GM21723 (cell line): ENCODE measurements at regions not wholly inside any gene's neighbourhood (a gene's known extent, or its start where the extent isn't known, plus 50 kb on each side); places are given as distances from the start of the nearest gene placed in this dataset.
"Not testable (repeated sequence)": the region's sequence is repeated elsewhere in the genome, so short reads cannot be mapped to it uniquely, and the experiment has no call there.

Experiments
- ATAC-seq: cut with Tn5 transposase; IDR thresholded peaks from one replicate; pipeline ENCODE4 v1.9.1; 2021; ENCODE audit warnings: mild to moderate bottlenecking, moderate library complexity; ENCODE audit not compliant: unreplicated experiment

- no peak for ATAC-seq
These were observed 398.1 kb upstream of the PITX2 start for GRCh38 chr4:111020961-111021360.

- ATAC-seq: no peak
These were observed 399.9 kb upstream of the PITX2 start for GRCh38 chr4:111022758-111023157.

GRCh38 chr4:111027526-111027925 is 404.6 kb upstream of the PITX2 start:
- no peak for ATAC-seq

GRCh38 chr4:111028795-111029194 is 405.9 kb upstream of the PITX2 start:
- no peak for ATAC-seq

DNA sequence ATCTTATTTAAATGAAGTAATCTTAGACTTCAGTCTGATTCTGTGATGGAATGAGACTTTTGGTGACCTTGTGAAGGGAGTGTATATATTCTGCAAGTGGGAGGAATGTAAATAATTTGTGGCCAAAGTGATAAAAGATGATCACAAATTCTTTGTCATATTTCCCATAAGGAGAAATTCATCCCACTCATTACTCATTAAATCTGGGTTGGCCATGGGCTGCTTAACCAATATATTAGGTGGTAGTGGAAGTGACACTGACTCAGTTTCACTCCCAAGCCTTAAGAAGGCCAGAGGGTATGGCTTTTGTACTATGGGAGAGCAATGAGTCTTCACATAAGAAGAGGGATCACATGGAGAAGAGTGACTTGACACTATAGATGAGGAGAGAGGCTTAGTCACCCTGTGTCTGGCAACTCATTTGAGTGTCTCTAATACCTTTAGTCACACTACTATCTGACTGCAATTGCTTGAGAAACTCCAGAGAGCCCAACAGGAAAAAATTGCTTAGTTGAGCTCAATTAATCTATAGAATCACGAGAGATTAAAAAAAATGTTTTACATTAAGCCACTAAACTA is 408.2 kb upstream of the PITX2 start:
- ATAC-seq: no peak

GRCh38 chr4:111031596-111031995 is 408.7 kb upstream of the PITX2 start:
- no peak for ATAC-seq

GRCh38 chr4:111037591-111038360 is 414.9 kb upstream of the PITX2 start:
- ATAC-seq: no peak

- ATAC-seq: no peak
These were observed 418.0 kb upstream of the PITX2 start for GRCh38 chr4:111040904-111041303.

DNA sequence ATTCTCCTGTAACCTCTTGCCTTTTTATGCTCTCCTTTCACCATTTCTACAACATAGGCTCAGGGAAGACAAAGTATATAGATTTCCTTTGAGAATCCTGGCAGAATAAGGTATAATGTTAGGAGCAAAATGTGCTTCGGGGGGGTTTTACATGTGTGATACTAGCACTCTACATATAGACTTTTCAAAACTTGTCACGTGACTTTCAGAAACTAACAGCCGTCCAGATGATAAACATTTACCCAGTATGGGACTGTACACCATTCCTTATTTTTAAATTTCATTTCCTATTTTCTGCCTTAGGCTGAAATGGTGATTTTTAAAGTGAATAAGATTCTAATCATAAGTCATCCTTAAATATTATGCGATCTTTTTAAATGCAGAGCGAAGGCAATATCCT is 420.4 kb upstream of the PITX2 start:
- ATAC-seq: no peak

- no peak for ATAC-seq
These were observed 423.1 kb upstream of the PITX2 start for GRCh38 chr4:111045992-111046391.

DNA sequence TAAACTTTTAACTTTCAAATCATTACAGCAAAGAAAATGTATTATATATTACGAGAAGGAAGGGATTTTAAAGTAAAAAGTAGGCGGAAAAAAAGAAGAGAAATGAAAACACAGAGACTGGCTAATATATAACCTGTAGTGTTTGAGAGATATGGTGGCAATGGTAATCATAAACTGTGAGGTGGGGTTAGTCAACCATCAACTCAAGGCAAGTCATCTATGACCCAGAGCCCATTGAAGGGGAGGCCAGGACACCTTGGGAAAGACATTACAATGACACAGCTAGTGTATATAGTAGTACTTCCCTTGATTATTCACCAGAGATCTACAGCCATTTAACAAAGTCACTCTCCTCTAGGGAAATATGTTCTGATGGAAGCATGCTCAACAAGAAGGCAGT is 423.9 kb upstream of the PITX2 start:
- no peak for ATAC-seq

- no peak for ATAC-seq
These were observed 425.4 kb upstream of the PITX2 start for GRCh38 chr4:111048316-111048715.

GRCh38 chr4:111064342-111064993 is 441.6 kb upstream of the PITX2 start:
- peak; percentile 51 for ATAC-seq

DNA sequence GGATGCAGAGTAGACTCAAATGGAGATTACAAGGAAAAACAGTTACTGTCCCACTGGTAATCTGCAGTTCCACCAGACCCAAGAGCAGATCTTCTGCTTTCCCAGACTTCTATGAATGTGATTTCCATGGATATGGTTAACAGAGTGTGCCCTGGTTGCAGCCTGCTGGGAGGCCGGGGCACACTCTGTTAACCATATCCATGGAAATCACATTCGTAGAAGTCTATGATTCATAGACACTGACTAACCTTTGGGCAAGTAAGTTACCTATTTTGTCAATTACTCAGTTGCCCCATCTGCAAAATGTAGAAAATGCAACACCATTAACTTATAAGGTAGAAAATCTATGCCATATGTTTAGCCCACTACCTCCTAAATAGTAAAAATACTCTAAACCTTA is 443.1 kb upstream of the PITX2 start:
- ATAC-seq: no peak

DNA sequence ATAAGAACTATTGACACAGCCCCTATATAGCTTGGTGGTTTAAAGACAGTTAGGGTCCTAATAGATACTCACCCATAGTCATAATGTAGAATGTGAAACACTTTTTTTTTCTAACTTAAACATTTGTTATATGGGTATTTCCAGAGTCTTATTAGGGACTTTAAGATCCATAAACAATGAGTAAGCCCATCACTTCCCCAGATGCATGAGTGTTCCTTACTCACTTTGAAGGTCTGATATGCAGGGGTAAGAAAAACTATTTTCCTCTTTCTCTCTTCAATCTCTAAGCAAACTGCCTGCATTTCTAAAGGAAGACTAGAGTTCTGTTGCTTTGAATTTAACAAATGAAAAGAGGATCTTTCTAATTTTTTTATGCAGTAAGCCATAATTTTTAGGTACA is 443.6 kb upstream of the PITX2 start:
- ATAC-seq: no peak

DNA sequence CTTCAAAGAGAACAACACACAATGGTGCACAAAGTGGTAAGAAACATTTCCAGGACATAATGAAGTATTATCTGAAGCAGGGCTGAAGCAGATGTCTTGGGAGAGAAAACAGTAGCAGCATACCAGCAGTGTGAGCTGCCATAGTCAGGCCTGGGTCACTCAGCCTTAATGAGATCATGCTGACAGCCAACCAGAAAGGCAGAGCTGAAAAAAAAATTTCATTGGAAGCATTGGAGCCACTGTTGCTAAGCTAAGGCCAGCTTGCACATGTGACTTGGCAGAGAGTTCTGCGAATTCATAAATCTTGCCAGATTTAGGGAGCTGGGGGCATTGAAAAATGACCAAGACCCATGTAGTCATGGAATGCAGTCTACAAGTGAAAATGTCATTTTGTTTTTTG is 444.0 kb upstream of the PITX2 start:
- ATAC-seq: no peak

- ATAC-seq: no peak
These were observed 446.0 kb upstream of the PITX2 start for GRCh38 chr4:111068883-111069282.

- ATAC-seq: no peak
These were observed 447.5 kb upstream of the PITX2 start for GRCh38 chr4:111070390-111070789.

GRCh38 chr4:111074523-111075114 is 451.7 kb upstream of the PITX2 start:
- no peak for ATAC-seq

GRCh38 chr4:111076299-111076698 is 453.4 kb upstream of the PITX2 start:
- ATAC-seq: not testable (repeated sequence)

- ATAC-seq: no peak
These were observed 485.3 kb upstream of the PITX2 start for GRCh38 chr4:111108153-111108552.

DNA sequence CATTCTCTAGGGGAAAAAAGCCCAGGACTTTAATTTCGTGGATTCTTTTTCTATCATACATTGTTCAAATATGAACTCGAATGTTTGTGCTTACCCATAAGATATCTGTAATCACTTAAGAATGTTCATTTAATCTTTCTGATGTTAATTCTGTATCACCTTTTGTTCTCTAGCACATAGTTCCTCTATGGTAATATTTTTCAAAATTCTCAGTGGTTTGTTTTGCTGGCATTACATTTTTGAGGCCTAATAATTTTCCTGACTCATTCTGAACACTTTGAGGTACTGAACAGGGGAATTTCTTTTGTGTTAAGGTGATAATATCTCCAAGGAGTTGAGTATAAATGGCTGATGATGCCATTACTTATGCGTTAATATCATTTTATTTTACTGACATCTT is 490.7 kb upstream of the PITX2 start:
- no peak for ATAC-seq
